NB4 (cell line): ENCODE measurements at regions not wholly inside any gene's neighbourhood (a gene's known extent, or its start where the extent isn't known, plus 50 kb on each side); places are given as distances from the start of the nearest gene placed in this dataset.

Source experiments
- CTCF ChIP-seq: IDR thresholded peaks from one replicate; pipeline ENCODE4 v1.5.1; 2012; ENCODE audit warnings: low read depth, low read length
- MAX ChIP-seq: IDR thresholded peaks from 2 replicates; pipeline ENCODE4 v1.6.1; 2011; ENCODE audit warnings: low read depth, low read length
- POLR2A ChIP-seq: IDR thresholded peaks from 2 replicates; pipeline ENCODE4 v1.6.1; 2011; ENCODE audit warnings: mild to moderate bottlenecking; ENCODE audit not compliant: insufficient read length; ENCODE audit errors: extremely low read depth

- TF ChIP-seq POLR2A (no peak), CTCF (no peak), MAX (no peak)
These were observed 127.7 kb downstream of the LRATD1 start for GRCh38 chr2:14760169-14760568.
